Occipital lobe (tissue), 1 donor: ENCODE measurements at regions not wholly inside any gene's neighbourhood (a gene's known extent, or its start where the extent isn't known, plus 50 kb on each side); places are given as distances from the start of the nearest gene placed in this dataset.

Source experiments
- DNase-seq: peaks from one replicate; lab custom pipeline; 2025; lab: John Stamatoyannopoulos, UW

DNA sequence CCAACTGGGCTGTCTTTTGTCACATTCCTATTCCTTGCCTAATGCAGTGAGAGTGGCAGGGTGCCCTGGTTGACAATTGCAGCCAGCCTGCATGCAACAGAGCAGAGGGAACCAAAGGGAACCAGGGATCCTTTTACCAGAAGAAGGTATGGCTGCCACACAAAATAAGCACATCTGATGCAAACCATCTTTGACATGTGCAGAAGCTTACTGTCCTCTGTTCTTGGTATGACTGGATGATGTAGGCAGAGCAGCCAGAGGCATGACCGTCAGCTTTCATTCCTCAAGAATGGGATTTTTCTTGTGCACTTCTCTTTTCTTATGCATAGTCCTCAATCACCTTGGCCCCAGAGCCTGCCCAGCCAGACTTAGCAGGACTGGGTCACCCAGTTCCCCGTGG lies 116.1 kb downstream of the UQCRFS1 start:
- DNase-seq: no peak

DNA sequence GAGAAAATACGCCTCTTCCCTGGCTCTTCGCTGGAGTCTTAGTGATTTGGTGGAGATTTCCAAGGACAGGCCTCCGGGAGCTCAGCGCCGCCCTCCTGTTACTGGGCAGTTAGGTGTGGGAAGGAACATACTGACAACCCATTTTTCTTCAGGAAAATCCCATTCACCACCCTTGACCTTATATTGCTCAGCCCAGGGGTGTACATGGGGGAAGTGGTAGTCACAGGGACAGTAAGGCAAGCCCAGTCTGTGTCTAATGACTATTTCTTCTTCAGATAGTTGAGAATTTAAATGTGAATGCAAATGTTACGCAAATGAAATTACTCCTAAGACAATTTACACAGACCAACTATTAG lies 119.4 kb downstream of the UQCRFS1 start:
- no peak for DNase-seq

DNA sequence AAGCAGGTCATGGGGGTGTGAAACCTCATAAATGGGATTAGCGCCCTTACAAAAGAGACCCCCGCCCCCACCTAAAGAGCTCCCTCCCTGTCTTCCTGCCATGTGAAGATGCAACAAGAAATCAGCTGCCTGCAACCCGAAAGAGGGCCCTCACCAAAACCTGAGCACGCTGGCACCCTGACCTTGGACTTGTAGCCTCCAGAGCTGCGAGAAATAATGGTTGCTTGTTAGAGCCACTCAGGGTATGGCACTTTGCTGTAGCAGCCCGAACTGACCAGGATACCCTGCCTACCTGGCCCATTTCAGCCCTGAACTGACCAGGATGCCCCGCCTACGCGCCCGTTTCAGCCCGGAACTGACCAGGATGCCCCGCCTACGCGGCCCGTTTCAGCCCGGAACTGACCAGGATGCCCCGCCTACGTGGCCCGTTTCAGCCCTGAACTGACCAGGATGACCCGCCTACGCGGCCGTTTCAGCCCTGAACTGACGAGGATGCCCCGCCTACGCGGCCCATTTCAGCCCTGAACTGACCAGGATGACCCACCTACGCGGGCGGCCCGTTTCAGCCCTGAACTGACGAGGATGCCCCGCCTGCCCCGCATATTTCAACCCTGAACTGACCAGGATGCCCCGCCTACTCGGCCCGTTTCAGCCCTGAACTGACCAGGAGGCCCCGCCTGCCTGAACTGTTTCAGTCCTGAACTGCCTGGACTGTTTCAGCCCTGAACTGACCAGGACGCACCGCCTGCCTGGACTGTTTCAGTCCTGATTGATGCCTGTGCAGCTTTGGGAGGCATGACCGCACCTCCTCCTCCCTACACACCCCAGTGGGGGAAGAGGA lies 120.0 kb downstream of the UQCRFS1 start:
- no peak for DNase-seq

DNA sequence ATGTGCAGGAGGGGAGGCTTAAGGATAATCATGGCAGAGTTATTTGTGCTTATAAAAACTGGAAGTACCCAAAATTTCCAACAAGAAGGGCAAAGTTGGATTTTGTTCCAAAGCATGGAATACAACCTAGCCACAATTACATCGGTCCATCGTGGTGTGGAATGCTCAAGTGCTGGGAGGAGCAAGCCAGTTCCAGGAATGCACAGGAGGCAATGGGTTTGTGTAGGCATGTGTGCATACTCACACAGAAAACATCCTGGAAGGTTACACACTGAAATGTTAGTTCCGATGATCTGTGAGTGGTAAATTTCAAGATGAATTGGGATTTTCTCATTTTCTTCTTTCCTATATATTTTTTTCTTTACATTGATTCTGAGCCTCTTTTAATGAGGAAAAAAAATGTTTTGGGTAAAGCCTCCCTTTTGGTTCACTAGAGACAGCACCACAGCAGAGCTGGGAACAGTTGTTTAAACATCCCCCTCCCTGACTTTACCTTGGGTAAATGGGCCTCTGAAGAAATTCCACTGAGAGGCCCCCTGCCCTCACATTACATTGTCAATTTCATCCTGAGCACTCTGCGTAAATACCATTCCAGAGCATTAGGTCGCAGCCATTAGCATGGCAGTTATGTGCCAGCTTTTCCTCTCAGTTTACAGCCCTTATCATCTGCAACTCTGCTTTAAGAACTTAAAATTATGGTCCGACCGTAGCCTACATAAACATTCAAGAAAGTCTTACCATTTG lies 122.0 kb downstream of the UQCRFS1 start:
- no peak for DNase-seq

DNA sequence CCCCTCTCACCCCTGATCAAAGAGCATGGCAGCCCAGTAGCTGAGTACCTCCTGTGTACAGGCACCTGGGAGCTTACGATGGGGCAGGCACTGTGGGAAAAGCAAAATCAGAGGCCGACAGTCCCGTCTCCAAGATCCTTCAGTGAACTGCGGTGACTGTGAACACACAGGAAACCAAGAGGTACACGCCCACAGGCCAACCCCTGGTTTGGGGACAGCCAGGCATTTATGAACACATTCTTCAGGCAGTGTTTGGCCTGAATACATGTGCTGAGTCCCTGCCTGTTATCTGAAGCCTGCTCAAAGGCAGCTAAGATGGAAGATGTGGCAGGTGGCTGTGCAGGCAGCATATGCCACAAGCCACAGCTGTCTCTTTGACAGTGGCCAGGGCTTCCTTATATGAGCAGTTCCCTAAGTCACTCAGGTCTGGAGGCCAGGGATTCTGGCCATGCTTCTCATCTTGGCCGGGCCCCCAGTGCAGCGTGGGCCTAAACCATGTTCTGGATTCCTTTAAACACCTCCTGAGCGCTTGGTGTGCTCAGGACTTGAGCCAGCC lies 123.6 kb downstream of the UQCRFS1 start:
- DNase-seq: no peak

DNA sequence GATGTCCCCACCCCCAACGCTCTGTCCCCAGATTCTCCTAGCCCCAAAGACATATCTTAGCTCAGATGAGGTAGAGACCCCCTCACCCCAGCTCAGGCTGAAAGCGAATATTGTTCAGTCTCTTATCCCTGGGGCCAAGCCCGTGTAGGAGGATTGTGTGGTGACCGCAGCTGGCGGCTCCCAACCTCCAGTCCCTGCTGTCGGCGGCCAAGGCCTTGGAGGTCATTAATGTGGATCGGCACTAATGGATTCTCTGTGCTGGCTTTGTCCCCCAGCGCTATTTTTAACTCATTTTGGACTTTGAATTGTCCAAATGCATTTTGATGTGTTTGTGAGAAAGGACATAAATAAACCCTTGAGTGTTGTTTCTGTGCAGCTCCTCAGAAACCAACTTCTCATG lies 124.2 kb downstream of the UQCRFS1 start:
- no peak for DNase-seq

DNA sequence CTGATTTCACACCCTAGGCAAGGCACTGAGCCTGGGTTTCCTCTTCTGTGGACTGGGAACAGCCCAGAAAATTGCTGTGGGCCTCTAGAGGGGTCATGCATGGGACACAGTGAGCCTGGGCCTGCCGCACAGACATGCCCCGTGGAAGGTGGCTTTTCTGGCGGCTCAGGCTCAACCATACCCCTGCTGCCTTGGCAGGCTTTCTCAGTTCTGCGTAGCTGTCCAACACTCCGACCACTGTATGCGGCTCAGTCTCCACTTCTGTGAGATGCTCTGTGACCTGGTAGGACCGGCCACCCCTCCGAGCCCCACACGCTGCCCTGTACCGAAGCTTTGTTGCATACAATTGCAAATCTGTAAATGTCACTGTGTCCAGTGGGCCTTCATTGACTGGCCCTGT lies 126.3 kb downstream of the UQCRFS1 start:
- no peak for DNase-seq

DNA sequence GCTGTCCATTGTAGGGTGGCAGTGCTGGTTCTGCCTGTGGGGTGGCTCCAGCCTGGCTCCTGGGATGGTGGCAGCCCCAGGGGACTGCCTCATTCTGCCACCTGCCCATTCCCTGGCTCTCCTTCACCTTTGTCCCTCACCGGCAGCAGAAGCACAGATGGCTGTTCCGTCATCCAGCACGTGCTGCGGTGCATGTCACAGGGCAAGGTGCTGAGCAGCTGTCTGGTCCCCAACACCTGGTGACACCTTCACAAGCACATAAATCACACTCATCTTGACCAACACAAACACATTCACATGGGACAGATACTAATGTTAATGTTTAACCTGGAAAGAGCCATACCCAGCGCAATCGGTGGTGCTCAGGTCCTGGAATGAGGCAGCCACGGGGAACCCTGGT lies 126.8 kb downstream of the UQCRFS1 start:
- no peak for DNase-seq

DNA sequence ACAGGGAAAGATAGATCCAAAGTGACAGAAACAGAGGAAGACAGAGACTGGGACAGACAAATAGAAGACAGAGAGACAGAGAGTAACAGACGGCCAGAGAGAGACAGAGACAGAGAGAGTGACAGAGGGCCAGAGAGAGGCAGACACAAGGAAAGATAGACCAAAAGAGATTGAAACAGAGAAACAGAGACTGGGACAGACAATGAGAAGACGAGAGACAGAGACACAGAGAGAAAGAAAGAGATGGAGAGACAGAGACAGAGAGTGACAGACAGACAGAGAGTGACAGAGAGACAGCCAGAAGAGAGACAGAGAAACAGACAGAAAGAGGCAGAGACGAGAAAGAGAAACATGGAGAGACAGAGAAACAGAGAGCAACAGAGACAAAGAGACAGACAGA lies 127.3 kb downstream of the UQCRFS1 start:
- no peak for DNase-seq

DNA sequence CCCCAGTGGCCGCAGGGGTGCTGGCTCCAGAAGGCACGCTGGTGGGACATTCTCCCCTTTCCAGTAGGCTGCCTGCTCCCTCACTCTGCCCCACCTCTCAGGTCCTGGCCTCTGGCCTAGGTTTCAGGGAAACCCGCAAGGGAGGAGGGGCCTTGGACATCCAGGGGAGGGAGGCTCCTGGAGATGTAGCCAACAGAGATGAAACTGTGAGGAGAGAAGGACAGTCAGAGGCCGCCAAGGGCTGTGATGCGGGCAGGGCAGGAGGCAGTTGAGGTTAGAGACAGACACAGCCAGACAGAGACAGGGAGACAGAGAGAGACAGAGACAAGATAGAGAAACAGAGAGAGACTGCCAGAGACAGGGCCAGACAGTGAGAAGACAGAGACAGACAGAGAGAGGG lies 127.7 kb downstream of the UQCRFS1 start:
- DNase-seq: no peak

DNA sequence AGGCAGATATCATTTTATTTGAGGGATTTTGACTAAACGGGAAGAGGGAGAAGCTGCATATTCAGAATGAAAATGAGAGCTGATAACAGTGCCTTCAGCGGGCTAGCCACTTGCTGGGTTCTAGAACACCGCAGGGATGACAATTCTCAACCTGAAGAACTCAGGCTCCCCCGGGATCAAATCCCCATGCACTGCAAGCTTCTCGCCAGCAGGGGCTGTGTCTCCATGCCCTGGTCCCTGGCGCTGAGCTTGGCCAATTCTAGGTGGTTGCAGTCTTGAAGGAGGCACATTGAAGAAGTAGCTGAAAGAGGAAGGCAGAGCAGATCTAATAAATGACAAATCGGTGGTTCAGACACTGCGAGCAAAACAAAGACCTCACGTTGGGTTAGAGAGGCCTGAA lies 128.7 kb downstream of the UQCRFS1 start:
- no peak for DNase-seq

DNA sequence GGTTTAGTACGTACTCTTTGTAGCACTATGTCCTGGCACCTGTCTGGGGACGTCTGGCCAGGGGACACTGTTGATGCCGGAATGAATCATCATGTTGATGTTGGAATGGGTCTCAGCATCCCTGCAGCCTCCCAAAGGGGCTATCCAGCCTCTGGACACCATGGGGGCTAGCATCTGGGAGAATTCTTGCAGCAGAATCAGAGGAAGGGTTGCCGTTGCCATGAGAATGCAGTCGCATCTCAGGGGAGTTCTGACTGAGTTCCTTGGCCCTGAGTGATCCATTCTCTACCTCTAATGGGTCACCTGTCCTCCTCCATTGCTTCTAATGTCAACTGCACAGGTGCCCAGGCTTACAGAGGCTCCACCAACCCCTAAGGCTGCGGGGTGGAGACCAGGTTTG lies 129.1 kb downstream of the UQCRFS1 start:
- no peak for DNase-seq

DNA sequence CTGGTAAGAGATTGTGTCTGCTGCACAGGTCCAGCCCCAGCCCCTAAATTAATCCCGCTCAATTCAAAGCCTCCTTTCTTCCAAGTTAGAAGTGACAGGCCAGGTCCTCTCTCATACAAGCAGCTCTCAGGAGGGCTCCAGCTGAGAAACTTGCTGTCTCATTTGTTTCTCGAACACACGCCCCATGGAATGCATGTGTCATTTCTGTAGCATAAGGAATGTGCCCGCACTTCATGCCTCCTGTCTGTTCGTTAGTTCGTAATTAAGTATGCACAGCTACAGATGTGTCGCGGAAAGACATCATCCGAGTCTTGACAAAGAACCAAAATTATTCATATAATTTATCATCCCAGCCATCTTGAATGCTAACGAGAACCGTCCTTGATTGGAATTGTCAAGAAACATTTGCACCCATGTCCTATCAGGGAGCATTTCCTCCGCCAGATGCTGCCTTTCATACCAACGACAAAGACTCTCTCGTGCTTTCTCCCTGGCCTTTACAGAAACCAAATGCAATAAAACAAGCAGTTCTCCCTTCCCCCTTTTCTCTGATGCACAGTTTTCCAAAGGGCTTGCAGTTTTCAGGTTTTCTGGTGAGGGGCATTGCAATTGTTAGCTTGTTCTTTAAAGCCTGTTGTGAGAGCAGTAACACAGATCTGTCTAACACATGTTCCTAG lies 133.5 kb downstream of the UQCRFS1 start:
- no peak for DNase-seq

DNA sequence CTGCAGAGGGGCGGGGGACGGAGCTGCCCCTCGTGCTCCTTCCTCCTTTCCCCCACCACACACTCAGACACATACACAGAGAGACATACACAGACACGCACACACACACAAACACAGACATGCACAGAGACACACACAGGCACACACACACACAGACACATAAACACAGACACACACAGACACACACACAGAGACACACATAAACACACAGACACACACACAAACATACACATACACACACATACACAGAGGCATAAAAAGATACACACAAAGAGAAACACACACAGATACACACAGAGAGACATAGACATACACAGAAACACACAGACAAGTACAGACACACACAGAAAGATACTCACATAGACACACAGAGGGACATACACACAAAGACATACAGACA lies 136.0 kb downstream of the UQCRFS1 start:
- no peak for DNase-seq

DNA sequence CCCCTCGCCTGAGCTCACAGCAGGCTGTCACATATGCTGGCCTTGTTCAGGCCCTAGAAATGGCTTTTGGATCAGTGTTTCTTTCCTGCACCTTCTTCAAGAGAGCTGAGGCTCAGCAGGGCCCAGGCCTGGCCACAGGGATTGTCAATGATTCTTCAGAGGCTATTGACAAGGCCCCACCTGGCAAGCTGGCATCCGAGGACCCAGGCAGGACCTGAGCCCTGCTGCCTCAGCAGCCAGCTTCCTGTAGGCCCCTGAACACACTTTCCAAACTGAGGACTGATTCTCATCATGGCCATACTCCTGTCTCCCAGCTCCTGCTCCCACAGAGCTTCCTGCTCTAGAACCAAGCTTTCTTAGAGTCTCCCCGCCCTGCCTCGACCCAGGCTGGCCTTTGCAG lies 136.8 kb downstream of the UQCRFS1 start:
- no peak for DNase-seq

DNA sequence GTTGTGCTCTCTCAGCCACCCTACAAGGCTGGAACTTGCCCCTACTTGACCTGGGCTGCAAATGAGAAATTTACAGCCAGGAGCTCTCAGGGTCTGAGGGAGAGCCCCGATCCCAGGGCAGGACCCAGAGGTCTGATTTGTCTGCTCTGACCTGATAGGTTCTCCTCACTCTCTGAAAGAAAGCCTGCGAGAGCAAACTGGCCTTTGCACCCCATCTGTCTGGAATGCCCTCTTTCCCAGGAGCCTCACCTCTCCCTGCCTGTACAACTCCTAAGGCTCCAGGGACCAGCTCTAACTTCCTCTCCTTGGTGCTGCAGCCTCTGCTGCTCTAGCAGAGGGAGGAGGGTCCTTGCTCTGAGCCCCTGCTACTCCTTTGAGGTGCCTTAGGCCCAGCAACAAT lies 137.8 kb downstream of the UQCRFS1 start:
- no peak for DNase-seq

DNA sequence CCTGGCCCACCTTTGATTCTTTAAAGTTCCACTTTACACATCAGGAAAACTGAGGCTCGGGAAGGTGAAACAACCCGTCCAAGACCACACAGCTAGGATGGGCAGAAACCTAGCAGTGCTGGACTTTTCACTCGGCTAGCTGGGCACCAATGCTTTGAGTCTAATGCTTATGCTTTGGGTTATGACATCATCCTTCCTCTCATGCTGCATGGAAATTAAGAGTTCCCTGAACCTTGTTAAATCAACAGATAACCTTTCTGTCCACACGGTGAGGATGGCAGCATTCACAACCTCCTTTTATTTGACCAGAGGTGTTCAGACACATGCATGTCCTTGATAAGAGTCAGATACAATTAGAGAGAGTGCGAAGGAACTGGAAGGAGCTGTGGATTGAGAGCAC lies 138.4 kb downstream of the UQCRFS1 start:
- DNase-seq: no peak

DNA sequence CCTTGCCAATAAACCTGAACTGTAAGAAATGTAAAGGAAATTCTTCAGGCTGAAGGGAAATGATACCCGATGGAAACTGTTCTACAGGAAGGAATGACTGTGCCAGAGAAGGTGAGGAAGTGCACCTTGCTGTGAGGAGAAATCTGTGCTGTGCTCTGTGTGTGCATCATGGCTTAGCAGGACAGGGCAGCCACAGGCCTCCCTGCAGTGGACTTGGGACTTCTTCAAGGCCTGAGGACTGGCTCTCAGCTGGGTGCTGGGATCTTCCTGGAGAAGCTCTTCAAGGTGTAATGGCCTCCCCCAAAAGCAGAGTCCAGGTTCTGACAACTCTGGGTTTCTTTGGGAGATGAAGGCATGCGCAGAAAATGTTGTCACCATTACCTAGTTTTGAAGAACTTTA lies 145.1 kb downstream of the UQCRFS1 start:
- no peak for DNase-seq

DNA sequence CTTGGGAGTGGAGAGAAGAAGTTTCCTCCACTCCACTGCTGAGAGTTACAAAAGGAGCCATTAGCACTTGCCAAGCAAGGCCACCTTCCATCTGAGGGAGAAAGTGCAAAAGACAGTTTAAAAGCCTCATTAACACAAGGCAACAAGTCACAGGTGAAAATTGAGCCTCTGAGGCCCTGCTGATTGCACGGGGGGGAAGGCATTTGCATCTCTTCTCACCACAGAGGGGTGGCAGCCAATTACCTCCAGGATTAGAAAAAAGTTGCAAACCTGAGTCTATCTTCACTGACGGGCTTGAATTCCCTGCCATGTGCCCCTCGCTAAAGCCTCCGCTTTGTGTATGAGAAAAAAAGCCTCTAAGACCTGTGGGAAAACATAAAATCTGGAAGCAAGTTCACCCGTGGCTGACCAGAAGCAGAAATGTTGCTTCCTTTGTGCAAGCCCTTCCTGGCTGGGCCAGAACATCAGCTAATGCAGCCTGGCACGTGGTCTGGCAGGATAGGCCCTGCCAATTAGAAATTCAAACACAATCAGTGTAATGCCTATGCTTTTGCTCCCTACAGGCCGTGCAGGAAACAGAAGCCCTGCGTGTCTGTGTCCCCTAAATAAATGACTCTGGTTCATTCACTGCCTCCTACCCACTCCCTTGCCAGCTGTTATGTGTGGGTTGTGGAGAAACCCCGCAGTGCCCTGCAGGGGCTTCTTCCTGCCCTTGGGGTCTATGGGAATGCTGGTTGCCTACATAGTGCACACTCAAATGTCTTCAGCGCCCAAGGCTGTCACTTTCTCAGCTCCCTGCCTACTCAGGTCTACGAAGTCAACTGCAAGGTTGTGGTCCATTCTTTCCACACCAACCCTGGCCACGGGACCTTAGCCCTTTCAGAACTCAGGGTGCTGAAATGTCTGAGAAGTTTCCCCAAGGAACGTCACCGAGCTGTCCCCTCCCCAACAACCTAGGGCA lies 150.2 kb downstream of the UQCRFS1 start:
- DNase-seq: no peak

DNA sequence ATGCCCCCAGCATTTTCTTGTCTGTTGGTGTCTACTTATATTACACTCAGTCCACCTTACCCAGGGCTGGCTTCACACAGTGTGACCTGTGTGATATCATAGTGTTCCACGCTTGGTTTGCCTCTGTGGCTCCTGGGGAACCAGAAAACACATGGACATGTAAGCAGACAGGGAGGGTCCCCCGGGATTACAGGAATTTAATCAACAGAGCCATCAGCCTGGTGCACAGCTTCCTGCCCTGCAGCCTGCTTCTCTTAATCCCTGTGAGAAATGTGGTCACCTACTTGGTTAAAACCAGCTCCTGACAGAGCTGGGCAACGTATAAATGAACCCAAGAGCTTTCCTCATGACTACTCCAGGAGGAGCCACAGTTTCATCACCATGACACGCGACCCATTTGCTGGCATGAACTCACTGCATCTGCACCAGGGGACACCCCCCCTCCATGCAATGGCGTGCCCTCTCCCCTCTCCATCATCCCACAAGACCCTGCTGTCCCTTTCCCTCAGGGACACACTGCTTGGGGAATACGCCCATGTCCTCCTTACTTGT lies 152.1 kb downstream of the UQCRFS1 start:
- DNase-seq: no peak

DNA sequence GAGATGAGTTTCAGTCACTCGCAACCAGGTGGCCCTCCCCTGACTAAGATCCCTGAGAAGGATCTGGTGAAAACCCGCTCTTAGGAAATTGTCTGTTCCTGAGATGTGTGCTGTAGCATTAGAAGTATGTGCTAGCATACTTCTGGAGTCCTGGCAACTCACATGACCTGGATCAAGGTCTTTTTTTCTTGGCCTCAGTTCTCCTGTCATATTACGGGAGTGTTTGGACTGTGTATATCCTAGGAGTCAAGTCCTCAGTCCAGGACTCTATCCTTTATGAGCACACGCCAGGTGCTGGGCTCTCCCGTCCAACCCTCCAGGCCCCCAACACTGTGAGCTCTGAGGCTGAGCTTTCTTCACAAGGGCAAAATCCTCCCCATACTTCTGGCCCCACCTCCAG lies 156.4 kb downstream of the UQCRFS1 start:
- DNase-seq: no peak
